K562 (cell line): ENCODE measurements at regions not wholly inside any gene's neighbourhood (a gene's known extent, or its start where the extent isn't known, plus 50 kb on each side); places are given as distances from the start of the nearest gene placed in this dataset.
A peak's percentile ranks its signal among the peaks of the same experiment; 100 is the strongest.

Experiments
- ADNP ChIP-seq: fragments of 200-800 bp; sonication (Bioruptor generic); IDR thresholded peaks from 2 replicates; pipeline ENCODE4 v1.6.1; 2016; ENCODE audit warnings: missing genetic modification characterization, missing compliant biosample characterization
- CHAMP1 ChIP-seq: fragments of 450-650 bp; IDR thresholded peaks from 2 replicates; pipeline ENCODE4 v1.6.1; 2016; ENCODE audit warnings: mild to moderate bottlenecking
- DIDO1 ChIP-seq: fragments of 450-650 bp; IDR thresholded peaks from 2 replicates; pipeline ENCODE4 v1.6.1; 2016; ENCODE audit warnings: low read depth, missing biosample characterization, missing genetic modification characterization
- EP300 ChIP-seq: IDR thresholded peaks from 2 replicates; pipeline ENCODE4 v1.6.1; 2012; ENCODE audit warnings: low read length, improper control_type of control experiment
- FOXK1 ChIP-seq: sonication (generic); formaldehyde crosslinking; IDR thresholded peaks from 2 replicates; pipeline ENCODE4 v1.8.0; 2022; ENCODE audit warnings: missing genetic modification reagents, mild to moderate bottlenecking, borderline replicate concordance
- HCFC1 ChIP-seq: IDR thresholded peaks from 2 replicates; pipeline ENCODE4 v1.6.1; 2012; ENCODE audit warnings: low read depth, low read length, improper control_type of control experiment
- HNRNPLL ChIP-seq: fragments of 200-400 bp; formaldehyde crosslinking; IDR thresholded peaks from 2 replicates; pipeline ENCODE4 v1.6.1; 2017; ENCODE audit warnings: low read length, low read depth, mild to moderate bottlenecking; ENCODE audit not compliant: poor library complexity, severe bottlenecking
- NFRKB ChIP-seq: fragments of 450-650 bp; IDR thresholded peaks from 2 replicates; pipeline ENCODE4 v1.6.1; 2016; ENCODE audit warnings: low read depth
- SMAD3 ChIP-seq: fragments of 450-650 bp; formaldehyde crosslinking; conservative IDR thresholded peaks from 2 replicates; pipeline ENCODE4 v1.4.0; 2020; ENCODE audit warnings: mild to moderate bottlenecking
- USF2 ChIP-seq: sonication (generic); formaldehyde crosslinking; IDR thresholded peaks from 2 replicates; pipeline ENCODE4 v1.5.0; 2020; ENCODE audit warnings: missing genetic modification reagents
- ZBTB7A ChIP-seq: IDR thresholded peaks from 2 replicates; pipeline ENCODE4 v1.6.1; 2011; ENCODE audit warnings: low read depth, mild to moderate bottlenecking, low read length, moderate library complexity, borderline replicate concordance; ENCODE audit not compliant: control insufficient read depth
- ZBTB8A ChIP-seq: fragments of 450-650 bp; IDR thresholded peaks from 2 replicates; pipeline ENCODE4 v1.6.1; 2018; ENCODE audit warnings: mild to moderate bottlenecking, moderate library complexity; ENCODE audit not compliant: partially characterized antibody
- TF ChIP-seq, protein P1 (sequence below), 3 experiments: IDR thresholded peaks in 2 of 3; conservative IDR thresholded peaks in 1 of 3; 2 replicates each; pipeline ENCODE4 v1.5.1; 2011 to 2012; ENCODE audit warnings: low read length in 3 of 3, mild to moderate bottlenecking in 3 of 3, control low read depth in 2 of 3, improper control_type of control experiment in 1 of 3, inconsistent platforms in 1 of 3, low read depth in 1 of 3, mixed read lengths in 1 of 3, moderate library complexity in 1 of 3; ENCODE audit not compliant: insufficient read depth in 2 of 3

GRCh38 chr4:126955292-126956183 is 677.2 kb upstream of the INTU start:
- TF ChIP-seq, protein P1, sequence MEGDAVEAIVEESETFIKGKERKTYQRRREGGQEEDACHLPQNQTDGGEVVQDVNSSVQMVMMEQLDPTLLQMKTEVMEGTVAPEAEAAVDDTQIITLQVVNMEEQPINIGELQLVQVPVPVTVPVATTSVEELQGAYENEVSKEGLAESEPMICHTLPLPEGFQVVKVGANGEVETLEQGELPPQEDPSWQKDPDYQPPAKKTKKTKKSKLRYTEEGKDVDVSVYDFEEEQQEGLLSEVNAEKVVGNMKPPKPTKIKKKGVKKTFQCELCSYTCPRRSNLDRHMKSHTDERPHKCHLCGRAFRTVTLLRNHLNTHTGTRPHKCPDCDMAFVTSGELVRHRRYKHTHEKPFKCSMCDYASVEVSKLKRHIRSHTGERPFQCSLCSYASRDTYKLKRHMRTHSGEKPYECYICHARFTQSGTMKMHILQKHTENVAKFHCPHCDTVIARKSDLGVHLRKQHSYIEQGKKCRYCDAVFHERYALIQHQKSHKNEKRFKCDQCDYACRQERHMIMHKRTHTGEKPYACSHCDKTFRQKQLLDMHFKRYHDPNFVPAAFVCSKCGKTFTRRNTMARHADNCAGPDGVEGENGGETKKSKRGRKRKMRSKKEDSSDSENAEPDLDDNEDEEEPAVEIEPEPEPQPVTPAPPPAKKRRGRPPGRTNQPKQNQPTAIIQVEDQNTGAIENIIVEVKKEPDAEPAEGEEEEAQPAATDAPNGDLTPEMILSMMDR (IDR thresholded peaks at IDR 0.05 in 2 of 3, conservative IDR thresholded peaks at IDR 0.05 in 1 of 3; ENCODE audit: insufficient read depth in 2 of 3, low read depth in 1 of 3, low read length in 3 of 3): no peak
- TF ChIP-seq USF2 (CRISPR knock-in tag) (0 out of 2 replicates have a peak, but pooled peaks have one; percentile 1), ZBTB8A (no peak), ADNP (tag) (no peak), ZBTB7A (no peak), DIDO1 (tag) (no peak), SMAD3 (CRISPR knock-in tag) (no peak), HNRNPLL (peak; percentile 38), FOXK1 (CRISPR knock-in tag) (no peak), CHAMP1 (0 out of 2 replicates have a peak, but pooled peaks have one; percentile 69), EP300 (peak; percentile 47; the same call in 1 of the 2 replicates), NFRKB (no peak), HCFC1 (peak; percentile 26; the same call in 1 of the 2 replicates)
